ENCODE measurements at regions not wholly inside any gene's neighbourhood (a gene's known extent, or its start where the extent isn't known, plus 50 kb on each side); places are given as distances from the start of the nearest gene placed in this dataset.
"Not testable (repeated sequence)": the region's sequence is repeated elsewhere in the genome, so short reads cannot be mapped to it uniquely, and the experiment has no call there.

GRCh38 chr1:178572604-178573003, 59.7 kb downstream of the TEX35 start:
- DNase-seq (ENCODE audit: low spot score) = no peak

- no peak for DNase-seq (ENCODE audit: low spot score)
Measured at GRCh38 chr1:178573330-178573729, 60.4 kb downstream of the TEX35 start.

- DNase-seq (ENCODE audit: low spot score) = no peak
Measured at GRCh38 chr1:178574345-178574744, 61.4 kb downstream of the TEX35 start.

- DNase-seq (ENCODE audit: low spot score) = peak; percentile 2
Measured at GRCh38 chr1:178575611-178576361, 62.9 kb downstream of the TEX35 start.

DNA sequence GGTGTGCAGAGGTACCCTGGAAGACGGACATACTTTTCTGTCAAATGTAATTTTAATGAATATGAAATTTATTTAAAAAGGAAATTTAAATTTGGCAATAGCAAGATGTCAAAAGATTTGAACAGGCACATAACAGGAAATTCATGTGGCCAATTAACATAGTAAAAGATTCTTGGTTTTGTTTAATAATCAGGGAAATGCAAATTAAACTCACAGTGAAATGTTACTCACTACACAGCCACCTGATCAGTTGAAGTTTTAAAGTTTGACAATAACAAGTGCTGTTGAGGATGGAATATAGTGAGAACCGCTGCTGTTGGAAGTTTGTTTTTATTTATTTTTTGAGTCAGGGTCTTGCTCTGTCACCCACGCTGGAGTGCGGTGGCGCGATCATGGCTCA, 63.9 kb downstream of the TEX35 start:
- no peak for DNase-seq (ENCODE audit: low spot score)

- no peak for DNase-seq (ENCODE audit: low spot score)
Measured at GRCh38 chr1:178577882-178578281, 65.0 kb downstream of the TEX35 start.

GRCh38 chr1:178578541-178578940, 65.6 kb downstream of the TEX35 start:
- no peak for DNase-seq (ENCODE audit: low spot score)

DNA sequence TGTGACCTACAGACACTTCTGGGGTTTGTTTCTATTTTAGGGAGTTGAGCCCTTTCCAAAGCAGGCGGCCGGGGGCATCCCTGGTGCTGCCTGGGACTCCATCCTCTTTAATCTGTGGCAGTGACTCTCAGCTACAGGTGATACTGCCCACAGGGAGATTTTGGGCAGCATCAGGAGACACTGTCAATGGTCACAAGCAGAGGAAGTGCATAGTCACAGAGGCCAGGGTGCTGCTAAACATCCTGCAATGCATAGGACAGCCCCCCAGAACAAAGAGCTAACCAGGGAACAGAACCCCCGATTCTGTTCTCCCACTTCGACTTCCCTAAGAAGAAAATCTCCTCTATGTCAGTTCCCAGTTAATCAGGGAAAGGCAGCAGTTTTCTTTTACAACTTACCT, 66.2 kb downstream of the TEX35 start:
- DNase-seq (ENCODE audit: low spot score) = no peak

DNA sequence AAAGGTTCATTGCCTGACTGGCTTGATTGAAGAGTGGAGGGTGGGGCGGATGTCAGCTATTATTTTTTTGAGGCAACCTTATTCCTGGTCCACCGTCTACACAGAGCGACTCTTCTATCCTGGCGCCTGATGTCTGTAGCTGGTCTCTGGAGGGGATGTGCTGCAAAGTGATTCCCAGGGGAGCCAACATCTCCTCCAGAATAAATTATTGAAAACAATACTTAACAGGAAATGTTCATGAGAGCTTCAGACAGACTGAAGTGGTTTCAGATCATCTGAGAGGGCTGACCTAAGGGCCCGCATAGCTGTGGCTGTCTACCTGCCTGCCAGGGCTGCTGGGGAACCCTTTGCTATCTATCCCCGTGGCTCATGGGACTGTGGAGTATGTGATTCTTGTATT, 66.7 kb downstream of the TEX35 start:
- no peak for DNase-seq (ENCODE audit: low spot score)

GRCh38 chr1:178580096-178580495, 67.2 kb downstream of the TEX35 start:
- no peak for DNase-seq (ENCODE audit: low spot score)

- no peak for DNase-seq (ENCODE audit: low spot score)
Measured at GRCh38 chr1:178580876-178581275, 68.0 kb downstream of the TEX35 start.

DNA sequence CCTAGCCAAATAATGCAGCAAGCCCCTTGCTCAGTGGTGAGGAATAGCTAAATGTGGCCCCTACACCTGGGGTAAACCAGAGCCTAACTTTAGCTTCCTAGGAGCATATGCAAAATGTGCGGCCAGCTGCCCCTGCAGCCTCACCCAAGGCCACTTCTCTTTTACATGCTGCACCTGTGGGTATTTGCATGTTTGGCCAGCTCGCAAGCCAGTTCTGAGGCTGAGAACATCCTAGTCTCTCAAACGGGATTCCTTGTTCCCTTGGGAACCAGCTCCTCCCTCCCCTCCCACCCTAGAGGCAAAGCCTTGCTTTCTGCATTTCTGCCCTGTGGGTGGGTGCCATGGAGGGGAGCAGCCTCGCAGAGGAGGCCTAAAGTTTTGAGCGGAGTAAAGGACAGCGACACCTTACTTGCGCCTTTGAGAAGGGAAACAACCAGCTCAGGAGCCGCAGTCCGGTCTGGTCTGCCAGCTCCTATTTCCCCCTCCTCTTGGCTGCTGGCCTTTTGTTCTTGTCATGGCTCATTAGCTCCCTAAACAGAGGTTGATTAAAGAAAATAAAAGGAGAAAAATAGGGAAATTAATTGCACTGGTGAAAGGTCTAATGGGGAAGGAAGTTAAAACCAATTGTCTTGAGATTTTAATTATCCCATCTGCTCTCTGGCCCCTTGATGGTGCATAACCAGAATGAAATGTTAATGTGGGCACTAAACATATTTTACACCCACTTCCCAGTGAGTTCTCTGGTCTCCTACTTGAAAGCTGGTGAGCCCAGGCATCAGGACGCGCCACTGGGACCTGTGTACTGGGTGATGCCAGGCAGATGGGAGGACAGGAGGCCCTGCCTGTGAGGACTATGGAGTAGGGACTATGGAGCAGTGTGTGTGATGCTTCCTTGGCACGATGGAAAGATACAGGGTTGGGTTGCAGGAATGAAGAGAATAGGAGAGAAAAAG, 68.7 kb downstream of the TEX35 start:
- no peak for DNase-seq (ENCODE audit: low spot score)

DNA sequence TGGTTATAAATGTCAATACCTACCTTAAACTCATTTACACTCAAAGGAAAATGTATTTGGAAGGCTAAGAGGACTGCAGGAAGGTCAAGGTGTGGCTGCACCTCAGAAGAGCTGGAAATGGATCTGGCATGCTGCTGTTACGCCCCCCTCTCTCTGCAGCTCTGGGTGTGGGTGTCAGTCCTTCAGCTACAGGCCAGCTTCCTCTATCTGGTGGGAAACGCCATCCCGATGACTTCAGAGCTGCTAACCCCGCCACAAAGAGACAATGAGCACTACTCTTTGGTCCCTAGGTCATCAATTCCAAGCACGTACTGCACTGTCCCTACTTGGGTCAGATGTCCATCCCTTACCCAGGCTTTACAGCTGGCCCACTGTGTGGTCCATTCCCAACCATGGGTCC, 74.2 kb downstream of the TEX35 start:
- DNase-seq (ENCODE audit: low spot score) = no peak

DNA sequence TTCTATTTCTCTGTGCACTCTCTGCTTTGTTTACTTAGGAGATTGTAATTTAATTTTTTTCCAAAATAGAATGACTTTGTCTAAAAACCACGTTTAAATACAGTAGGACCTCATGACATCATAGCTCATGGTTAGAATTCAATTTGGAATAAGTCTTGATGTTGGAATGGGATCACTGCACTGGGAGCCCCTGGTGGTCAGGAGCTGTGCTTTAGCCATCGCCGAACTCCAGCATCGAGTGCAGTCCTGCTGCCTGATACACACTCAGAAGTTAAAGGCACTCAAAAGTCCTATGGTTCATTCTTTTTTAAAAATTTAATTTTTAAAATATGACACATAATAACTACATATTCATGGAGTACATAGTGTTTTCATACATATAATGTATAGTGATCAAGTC, 75.1 kb downstream of the TEX35 start:
- DNase-seq (ENCODE audit: low spot score) = no peak

DNA sequence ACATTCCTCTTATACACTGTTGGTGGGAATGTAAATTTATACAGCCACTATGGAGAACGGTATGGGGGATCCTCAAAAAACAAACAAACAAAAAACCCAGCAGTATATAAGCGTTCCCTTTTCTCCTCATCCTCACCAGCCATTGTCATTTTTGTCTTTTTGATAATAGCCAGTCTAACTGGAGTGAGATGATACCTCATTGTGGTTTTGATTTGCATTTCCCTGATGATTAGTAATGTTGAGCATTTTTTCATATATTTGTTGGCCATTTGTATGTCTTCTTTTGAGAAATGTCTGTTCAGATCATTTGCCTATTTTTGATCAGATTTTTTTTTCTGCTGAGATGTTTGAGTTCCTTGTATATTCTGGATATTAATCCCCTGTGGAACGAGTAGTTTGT, 76.1 kb downstream of the TEX35 start:
- not testable (repeated sequence) for DNase-seq (ENCODE audit: low spot score)

GRCh38 chr1:178591811-178592210, 78.9 kb downstream of the TEX35 start:
- DNase-seq (ENCODE audit: low spot score) = not testable (repeated sequence)

GRCh38 chr1:178593515-178593914, 80.6 kb downstream of the TEX35 start:
- DNase-seq (ENCODE audit: low spot score) = no peak

DNA sequence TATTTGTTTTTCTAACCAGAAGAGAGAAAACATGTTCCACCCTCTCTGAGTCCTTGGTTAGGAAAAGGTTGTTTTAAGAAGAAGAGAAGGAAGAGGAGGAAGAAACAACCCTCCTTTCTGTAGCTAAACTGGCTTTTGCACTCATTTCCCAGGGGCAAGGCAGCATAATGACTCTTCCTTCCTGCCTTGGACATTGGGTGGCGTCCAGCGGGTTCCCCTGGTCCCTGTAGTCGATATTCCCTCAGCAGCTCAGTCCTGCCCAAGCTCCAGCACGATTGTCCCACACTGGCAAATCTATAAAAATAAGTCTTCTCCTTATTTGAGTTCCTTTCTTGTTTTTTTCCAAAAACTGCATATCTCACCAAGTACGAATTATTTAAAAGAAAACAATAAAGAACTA, 81.2 kb downstream of the TEX35 start:
- DNase-seq (ENCODE audit: low spot score) = no peak

GRCh38 chr1:178595491-178595890, 82.6 kb downstream of the TEX35 start:
- DNase-seq (ENCODE audit: low spot score) = no peak

DNA sequence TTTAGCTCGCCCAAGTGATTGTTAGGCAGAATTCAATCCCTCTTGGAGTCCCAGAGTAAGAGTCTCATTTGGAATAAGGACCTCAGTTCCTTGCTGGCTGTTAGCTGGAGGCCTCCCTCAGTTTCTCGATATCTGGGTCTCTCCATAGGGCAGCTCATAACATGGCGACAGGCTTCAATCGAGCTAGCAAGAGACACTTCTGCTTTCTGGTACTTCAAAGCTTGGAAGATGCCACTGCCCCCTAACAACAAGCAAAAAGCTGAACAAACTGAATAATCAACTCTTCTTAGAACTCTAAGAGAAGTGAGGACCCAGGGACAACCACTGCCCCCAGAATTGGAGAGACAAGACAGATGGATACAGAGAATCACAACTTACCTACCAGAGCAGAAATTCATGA, 86.2 kb downstream of the TEX35 start:
- no peak for DNase-seq (ENCODE audit: low spot score)

DNA sequence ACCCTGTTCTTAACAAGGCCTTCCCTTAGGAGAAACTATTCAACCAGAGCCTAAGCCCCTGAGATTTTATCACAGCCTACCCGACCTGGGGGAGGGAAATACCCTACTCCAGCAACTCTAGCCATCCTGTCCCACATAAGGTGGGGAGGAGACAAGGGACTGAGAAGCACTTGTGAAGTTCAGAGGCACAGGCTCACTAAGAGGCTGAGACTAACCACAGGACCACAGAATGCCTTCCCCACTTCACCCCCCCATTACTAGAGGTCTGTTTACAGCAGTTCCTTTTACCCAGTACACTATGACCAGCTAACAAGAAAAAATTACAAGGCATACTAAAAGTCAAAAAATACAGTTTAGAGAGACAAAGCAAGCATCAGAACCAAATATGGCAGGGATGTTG, 86.8 kb downstream of the TEX35 start:
- no peak for DNase-seq (ENCODE audit: low spot score)

- DNase-seq (ENCODE audit: low spot score) = no peak
Measured at GRCh38 chr1:178603926-178604325, 91.0 kb downstream of the TEX35 start.

DNA sequence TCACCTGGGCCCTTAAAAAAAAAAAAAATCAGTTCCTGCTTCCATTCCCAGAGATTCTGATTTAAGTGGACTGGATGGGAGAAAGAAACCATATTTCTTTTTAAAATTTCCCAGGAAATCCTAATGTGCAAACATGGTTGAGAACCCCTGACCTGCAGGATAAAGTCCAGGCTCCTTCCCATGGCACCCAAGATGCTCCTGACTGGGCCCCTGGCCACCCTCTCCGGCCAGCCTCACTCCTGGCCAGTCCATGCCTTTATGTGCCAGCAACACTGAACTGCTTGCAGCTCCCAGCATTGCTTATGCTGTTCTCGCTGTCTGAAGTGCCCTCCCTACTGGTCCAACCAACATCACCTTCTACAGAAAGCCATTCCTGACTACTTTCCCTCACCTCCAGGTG, 93.9 kb downstream of the TEX35 start:
- no peak for DNase-seq (ENCODE audit: low spot score)
